SK-N-SH treated with all-trans-retinoic acid at 6 μM for 48 hours (cell line): ENCODE measurements at regions not wholly inside any gene's neighbourhood (a gene's known extent, or its start where the extent isn't known, plus 50 kb on each side); places are given as distances from the start of the nearest gene placed in this dataset.

ENCODE experiments used
- ATAC-seq: fragments of 200-7000 bp; cut with Tn5 transposase; 3 replicates; pipeline ENCODE4 v1.9.1; 2020; ENCODE audit warnings: mild to moderate bottlenecking, moderate library complexity
- ARNTL ChIP-seq: fragments of 450-650 bp; formaldehyde crosslinking; IDR thresholded peaks from 2 replicates; pipeline ENCODE4 v1.5.0; 2020; ENCODE audit warnings: low read depth, mild to moderate bottlenecking, moderate library complexity, borderline replicate concordance
- CREB5 ChIP-seq: fragments of 250-450 bp; sonication (Bioruptor Pico); IDR thresholded peaks from 2 replicates; pipeline ENCODE4 v1.5.1; 2020; ENCODE audit warnings: low read depth, mild to moderate bottlenecking, moderate library complexity
- CSDC2 ChIP-seq: fragments of 250-450 bp; sonication (Bioruptor Pico); IDR thresholded peaks from 2 replicates; pipeline ENCODE4 v1.5.0; 2020; ENCODE audit warnings: mild to moderate bottlenecking, moderate library complexity
- CSRNP3 ChIP-seq: fragments of 250-450 bp; sonication (Bioruptor Pico); IDR thresholded peaks from 2 replicates; pipeline ENCODE4 v1.5.1; 2021; ENCODE audit warnings: mild to moderate bottlenecking, moderate library complexity
- ESRRG ChIP-seq: fragments of 250-450 bp; sonication (Bioruptor Pico); IDR thresholded peaks from 2 replicates; pipeline ENCODE4 v1.6.1; 2021; ENCODE audit warnings: mild to moderate bottlenecking
- GLIS3 ChIP-seq: fragments of 250-450 bp; sonication (Bioruptor Pico); IDR thresholded peaks from 2 replicates; pipeline ENCODE4 v1.5.0; 2020; ENCODE audit warnings: mild to moderate bottlenecking, moderate library complexity
- ISL1 ChIP-seq: fragments of 250-450 bp; sonication (Bioruptor Pico); IDR thresholded peaks from 2 replicates; pipeline ENCODE4 v2.1.2; 2022; ENCODE audit warnings: mild to moderate bottlenecking, moderate library complexity
- OSR1 ChIP-seq: fragments of 250-450 bp; sonication (Bioruptor Pico); IDR thresholded peaks from 2 replicates; pipeline ENCODE4 v1.8.0; 2022; ENCODE audit warnings: moderate library complexity, mild to moderate bottlenecking, inconsistent platforms
- PATZ1 ChIP-seq: fragments of 250-450 bp; sonication (Bioruptor Pico); IDR thresholded peaks from 2 replicates; pipeline ENCODE4 v1.8.0; 2020; ENCODE audit warnings: mild to moderate bottlenecking, moderate library complexity, borderline replicate concordance
- POU6F1 ChIP-seq: fragments of 250-450 bp; sonication (Bioruptor Pico); IDR thresholded peaks from 2 replicates; pipeline ENCODE4 v1.8.0; 2021; ENCODE audit warnings: low read depth, mild to moderate bottlenecking, moderate library complexity, borderline replicate concordance
- PPARA ChIP-seq: fragments of 250-450 bp; sonication (Bioruptor Pico); IDR thresholded peaks from 2 replicates; pipeline ENCODE4 v1.5.0; 2020; ENCODE audit warnings: mild to moderate bottlenecking, borderline replicate concordance
- RARB ChIP-seq: fragments of 250-450 bp; sonication (Bioruptor Pico); IDR thresholded peaks from 2 replicates; pipeline ENCODE4 v1.8.0; 2021; ENCODE audit warnings: mild to moderate bottlenecking, moderate library complexity
- SNAI2 ChIP-seq: fragments of 250-450 bp; sonication (Bioruptor Pico); IDR thresholded peaks from 2 replicates; pipeline ENCODE4 v1.5.0; 2020; ENCODE audit warnings: mild to moderate bottlenecking, moderate library complexity
- TCF4 ChIP-seq: fragments of 250-450 bp; sonication (Bioruptor Pico); IDR thresholded peaks from 2 replicates; pipeline ENCODE4 v1.8.0; 2021; ENCODE audit warnings: mild to moderate bottlenecking, moderate library complexity, borderline replicate concordance
- TOX ChIP-seq: fragments of 250-450 bp; sonication (Bioruptor Pico); IDR thresholded peaks from 2 replicates; pipeline ENCODE4 v1.8.0; 2021; ENCODE audit warnings: mild to moderate bottlenecking, moderate library complexity, borderline replicate concordance
- TSHZ2 ChIP-seq: fragments of 250-450 bp; sonication (Bioruptor Pico); IDR thresholded peaks from 2 replicates; pipeline ENCODE4 v1.5.0; 2020; ENCODE audit warnings: mild to moderate bottlenecking, moderate library complexity
- ZC3H10 ChIP-seq: fragments of 250-450 bp; sonication (Bioruptor Pico); IDR thresholded peaks from 2 replicates; pipeline ENCODE4 v1.5.1; 2021; ENCODE audit warnings: mild to moderate bottlenecking, moderate library complexity
- ZFP3 ChIP-seq: fragments of 250-450 bp; sonication (Bioruptor Pico); IDR thresholded peaks from 2 replicates; pipeline ENCODE4 v1.5.0; 2020; ENCODE audit warnings: mild to moderate bottlenecking, moderate library complexity
- ZNF565 ChIP-seq: fragments of 450-650 bp; formaldehyde crosslinking; conservative IDR thresholded peaks from 2 replicates; pipeline ENCODE4 v1.5.0; 2020; ENCODE audit warnings: low read depth, mild to moderate bottlenecking, moderate library complexity
- ZNF70 ChIP-seq: fragments of 450-650 bp; formaldehyde crosslinking; IDR thresholded peaks from 2 replicates; pipeline ENCODE4 v1.5.0; 2020; ENCODE audit warnings: mild to moderate bottlenecking, moderate library complexity
- ZNF8 ChIP-seq: fragments of 450-650 bp; formaldehyde crosslinking; IDR thresholded peaks from 2 replicates; pipeline ENCODE4 v1.5.0; 2020; ENCODE audit warnings: mild to moderate bottlenecking, moderate library complexity

GRCh38 chr2:180473456-180473855 lies 466.4 kb upstream of the CWC22 start:
- TF ChIP-seq RARB (CRISPR knock-in tag) (no peak), PATZ1 (CRISPR knock-in tag) (no peak), ZNF70 (no peak), PPARA (CRISPR knock-in tag) (no peak)
- ATAC-seq: no peak

- no peak for TF ChIP-seq PPARA (CRISPR knock-in tag)
- TF ChIP-seq ARNTL (CRISPR knock-in tag): no peak
- TF ChIP-seq SNAI2 (CRISPR knock-in tag): no peak
- TF ChIP-seq RARB (CRISPR knock-in tag): no peak
- no peak for TF ChIP-seq TSHZ2 (CRISPR knock-in tag)
- no peak for TF ChIP-seq GLIS3
- no peak for TF ChIP-seq CREB5 (CRISPR knock-in tag)
- TF ChIP-seq ZNF8 (CRISPR knock-in tag): no peak
- TF ChIP-seq ZC3H10: no peak
- TF ChIP-seq ESRRG (CRISPR knock-in tag): no peak
- no peak for TF ChIP-seq OSR1 (CRISPR knock-in tag)
- no peak for TF ChIP-seq ISL1 (CRISPR knock-in tag)
- no peak for TF ChIP-seq TCF4 (CRISPR knock-in tag)
- TF ChIP-seq ZFP3 (CRISPR knock-in tag): no peak
- ATAC-seq: peak; percentile 76
These were observed 465.0 kb upstream of the CWC22 start for GRCh38 chr2:180472133-180472532.

- TF ChIP-seq ZFP3 (CRISPR knock-in tag): no peak
- TF ChIP-seq ARNTL (CRISPR knock-in tag): no peak
- no peak for TF ChIP-seq ZNF70
- no peak for TF ChIP-seq ESRRG (CRISPR knock-in tag)
- TF ChIP-seq CSRNP3 (CRISPR knock-in tag): no peak
- TF ChIP-seq TSHZ2 (CRISPR knock-in tag): no peak
- TF ChIP-seq SNAI2 (CRISPR knock-in tag): no peak
- no peak for TF ChIP-seq GLIS3
- TF ChIP-seq OSR1 (CRISPR knock-in tag): no peak
- no peak for TF ChIP-seq ZNF565 (CRISPR knock-in tag)
- TF ChIP-seq ZC3H10: no peak
- no peak for TF ChIP-seq TCF4 (CRISPR knock-in tag)
- TF ChIP-seq PATZ1 (CRISPR knock-in tag): no peak
- no peak for TF ChIP-seq CSDC2 (CRISPR knock-in tag)
- no peak for TF ChIP-seq POU6F1
- no peak for TF ChIP-seq RARB (CRISPR knock-in tag)
- no peak for TF ChIP-seq TOX (CRISPR knock-in tag)
- TF ChIP-seq ZNF8 (CRISPR knock-in tag): no peak
These were observed 456.5 kb upstream of the CWC22 start for GRCh38 chr2:180463608-180464007.

More at GRCh38 chr2:180463608-180464007, 456.5 kb upstream of the CWC22 start:
- no peak for ATAC-seq
